ENCODE measurements at regions not wholly inside any gene's neighbourhood (a gene's known extent, or its start where the extent isn't known, plus 50 kb on each side); places are given as distances from the start of the nearest gene placed in this dataset.

DNA sequence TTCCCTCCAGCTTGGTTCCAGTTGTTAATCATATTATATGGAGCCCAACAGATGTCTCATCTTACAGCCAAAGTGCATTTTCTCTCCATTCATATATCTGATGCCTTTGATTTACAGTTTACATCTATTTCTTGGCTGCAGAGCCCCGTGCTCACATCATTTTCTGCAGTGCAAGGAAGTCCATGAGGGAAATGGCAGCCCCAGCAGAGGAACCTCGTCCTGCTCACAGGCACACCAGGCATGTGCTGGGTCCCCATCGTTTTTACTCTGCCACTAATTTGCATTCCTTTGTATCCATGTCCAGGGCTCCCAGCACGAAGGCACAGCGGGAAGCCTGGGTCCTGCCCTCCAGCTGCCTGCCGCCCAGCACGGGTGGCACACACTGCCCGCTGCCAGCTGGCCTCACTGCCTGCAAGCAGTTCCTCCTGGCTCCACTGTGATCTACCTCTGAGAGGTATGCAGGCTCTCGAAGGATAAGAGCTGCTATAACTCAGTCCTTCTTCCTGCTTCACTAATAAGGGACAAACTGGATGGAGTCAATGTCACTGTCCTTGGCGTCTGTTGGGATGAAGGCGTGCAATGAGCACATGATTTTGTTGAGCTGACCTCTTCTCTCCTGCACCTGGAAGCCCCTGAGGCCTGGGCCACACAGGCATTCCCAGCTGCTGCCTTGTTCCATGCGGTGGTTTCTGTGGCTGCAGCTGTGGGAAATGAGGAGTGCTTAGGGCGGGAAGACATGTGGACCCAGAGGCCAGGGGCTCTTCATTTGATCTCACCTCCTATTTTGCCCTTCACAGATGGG, 583.6 kb upstream of the MGMT start:
- no peak for DNase-seq (ENCODE audit: low read depth in 1 of 2, low spot score in 1 of 2)

GRCh38 chr10:128884033-128884425, 583.0 kb upstream of the MGMT start:
- no peak for DNase-seq (ENCODE audit: low read depth in 1 of 2, low spot score in 1 of 2)

DNA sequence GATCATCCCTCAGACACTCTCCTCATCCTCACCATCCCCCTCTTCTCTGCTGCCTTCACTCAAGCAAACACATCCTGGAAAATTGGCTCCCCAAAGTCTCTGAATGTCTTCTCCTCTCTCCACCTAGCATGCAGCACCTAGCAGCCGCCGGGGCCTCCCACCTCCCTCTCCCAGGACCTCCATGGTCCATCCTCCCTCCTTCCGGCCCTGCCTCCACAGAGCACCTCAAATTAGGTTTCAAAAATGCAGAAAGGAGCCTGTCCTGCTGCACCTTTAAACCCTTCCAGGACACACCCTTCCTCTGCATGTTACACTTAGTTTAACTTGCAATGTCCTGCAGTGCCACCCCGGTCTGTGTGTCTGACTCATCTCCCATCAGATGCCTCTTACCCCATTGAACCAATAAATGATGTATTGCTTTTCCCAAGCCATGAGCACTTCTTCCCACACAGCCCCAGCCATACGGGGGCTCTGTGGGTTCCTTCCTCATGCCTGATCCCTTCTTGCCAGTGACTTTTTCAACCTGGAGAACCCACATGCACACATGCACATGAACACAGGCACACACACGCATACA, 582.5 kb upstream of the MGMT start:
- DNase-seq (ENCODE audit: low read depth in 1 of 2, low spot score in 1 of 2): no peak

DNA sequence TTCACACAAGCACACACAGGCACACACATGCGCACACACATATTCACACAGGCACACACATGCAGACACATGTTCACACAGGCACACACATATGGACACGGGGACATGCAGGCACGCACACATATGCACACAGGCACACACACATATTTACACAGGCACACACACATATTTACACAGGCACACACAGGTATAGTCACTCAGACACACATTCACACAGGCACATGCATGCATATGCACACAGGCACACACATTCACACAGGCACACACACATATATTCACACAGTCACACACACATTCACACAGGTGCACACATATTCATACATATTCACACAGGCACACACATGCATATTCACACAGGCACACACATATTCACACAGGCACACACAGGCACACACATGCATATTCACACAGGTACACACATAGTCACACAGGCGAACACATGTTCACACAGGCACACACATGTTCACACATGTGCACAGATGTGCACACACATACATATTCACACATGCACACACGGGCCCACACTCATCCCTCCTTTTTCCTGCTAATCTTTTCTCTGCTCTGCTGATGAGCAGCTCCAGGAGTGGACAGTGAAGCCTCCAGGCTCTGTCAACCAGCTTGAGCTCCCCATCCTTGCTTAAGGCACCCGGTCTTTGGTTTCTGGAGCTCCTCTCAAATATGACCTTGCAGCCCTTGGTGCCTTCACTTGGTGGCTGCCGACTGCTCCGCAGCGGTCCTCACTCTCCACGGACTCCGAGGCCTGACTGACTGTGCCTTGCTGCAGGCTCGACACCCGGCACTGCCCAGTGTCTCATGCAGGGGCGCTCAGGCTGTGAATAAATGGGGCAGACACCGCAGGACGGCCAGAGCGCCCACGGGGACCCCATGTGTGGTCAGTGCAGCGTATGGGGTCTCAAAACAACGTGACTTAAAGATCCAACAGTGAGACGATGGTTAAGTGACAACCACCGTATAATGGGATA, 581.2 kb upstream of the MGMT start:
- no peak for DNase-seq (ENCODE audit: low read depth in 1 of 2, low spot score in 1 of 2)

DNA sequence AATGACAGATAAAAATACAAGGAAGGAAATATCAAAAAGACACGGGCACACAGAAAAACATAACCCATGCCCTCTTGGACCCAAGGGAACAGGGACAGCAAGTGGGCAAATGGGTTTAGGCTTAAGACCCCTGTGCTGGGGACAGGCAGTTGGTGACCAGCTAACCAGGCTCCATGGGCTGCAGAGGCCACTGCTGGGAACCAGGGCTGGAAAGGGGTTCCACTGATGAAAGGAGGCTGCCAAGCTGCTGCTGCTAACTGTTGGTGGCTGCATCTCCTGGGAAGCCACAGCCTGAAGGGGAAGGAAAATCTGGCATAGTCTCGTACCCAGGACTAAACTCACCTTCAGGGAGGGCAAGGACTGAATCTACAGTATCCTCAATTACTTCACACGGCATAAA, 579.2 kb upstream of the MGMT start:
- DNase-seq (ENCODE audit: low read depth in 1 of 2, low spot score in 1 of 2): no peak

DNA sequence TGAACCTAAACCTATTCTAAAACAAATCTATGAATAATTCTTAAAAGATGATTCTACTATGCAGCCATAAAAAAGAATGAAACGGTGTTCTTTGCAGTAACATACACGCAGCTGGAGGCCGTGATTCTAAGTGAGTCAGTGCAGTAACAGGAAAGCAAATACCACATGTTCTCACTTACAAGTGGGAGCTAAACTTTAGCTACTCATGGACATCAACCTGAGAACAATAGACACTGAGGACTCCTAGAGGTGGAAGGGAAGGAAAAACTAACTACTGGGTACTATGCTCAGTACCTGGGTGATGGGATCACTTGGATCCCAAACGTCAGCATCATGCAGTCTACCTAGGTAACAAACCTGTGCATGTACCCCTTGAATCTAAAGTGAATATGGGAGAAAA, 575.0 kb upstream of the MGMT start:
- no peak for DNase-seq (ENCODE audit: low read depth in 1 of 2, low spot score in 1 of 2)

- DNase-seq (ENCODE audit: low read depth in 1 of 2, low spot score in 1 of 2): no peak
Measured at GRCh38 chr10:128894641-128895040, 572.4 kb upstream of the MGMT start.

- DNase-seq (ENCODE audit: low read depth in 1 of 2, low spot score in 1 of 2): no peak
Measured at GRCh38 chr10:128895473-128895872, 571.6 kb upstream of the MGMT start.

DNA sequence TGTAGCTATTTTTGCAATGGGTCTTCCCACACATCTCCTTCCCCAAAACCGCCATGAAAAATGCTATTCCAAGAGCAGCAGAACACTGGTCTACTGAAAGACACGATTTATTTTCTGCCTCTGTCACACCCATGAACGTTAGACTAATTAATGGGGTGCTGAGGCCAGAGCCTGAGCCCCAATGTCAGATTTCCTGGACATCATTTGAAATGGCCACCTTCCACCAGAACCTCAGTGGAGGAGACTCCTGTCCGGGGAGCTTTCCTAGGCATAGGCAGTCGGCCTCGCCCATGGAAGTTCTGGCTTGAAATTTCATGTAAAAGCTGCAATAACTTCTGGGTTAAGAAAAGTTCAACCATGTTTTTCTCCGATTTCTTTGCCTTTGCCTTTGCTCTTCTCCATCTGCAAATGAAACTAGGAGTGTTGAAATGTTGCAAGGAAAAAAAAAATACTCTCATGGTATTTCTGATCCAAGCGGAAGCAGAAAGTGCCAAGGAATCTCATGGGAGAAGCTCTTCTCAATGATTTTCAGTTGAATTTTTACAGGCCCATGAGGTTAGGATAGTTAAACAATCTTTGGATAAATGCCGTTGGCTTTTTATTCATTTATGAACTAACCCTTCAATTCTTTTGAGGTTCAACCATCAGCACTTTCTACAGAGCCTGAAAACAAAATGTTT, 570.8 kb upstream of the MGMT start:
- DNase-seq (ENCODE audit: low read depth in 1 of 2, low spot score in 1 of 2): no peak

DNA sequence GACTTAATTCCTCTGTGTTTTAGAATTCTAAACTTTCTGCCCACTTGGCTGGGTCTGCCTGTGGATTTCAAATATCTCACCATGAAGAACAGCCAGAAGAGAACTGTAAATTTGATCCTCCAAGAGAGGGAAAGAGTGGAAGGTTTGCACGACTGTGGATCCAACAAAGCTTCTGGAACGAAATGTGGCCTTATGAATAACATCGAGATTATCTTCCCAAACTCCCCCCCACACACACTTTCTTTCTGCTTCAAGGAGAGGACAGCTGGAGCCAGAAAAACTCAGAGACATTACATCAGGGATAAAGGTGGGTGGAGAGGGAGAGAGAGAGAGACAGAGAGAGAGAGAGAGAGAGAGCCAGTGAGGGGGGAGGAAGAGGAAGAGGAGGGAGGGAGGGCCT, 570.1 kb upstream of the MGMT start:
- no peak for DNase-seq (ENCODE audit: low read depth in 1 of 2, low spot score in 1 of 2)

DNA sequence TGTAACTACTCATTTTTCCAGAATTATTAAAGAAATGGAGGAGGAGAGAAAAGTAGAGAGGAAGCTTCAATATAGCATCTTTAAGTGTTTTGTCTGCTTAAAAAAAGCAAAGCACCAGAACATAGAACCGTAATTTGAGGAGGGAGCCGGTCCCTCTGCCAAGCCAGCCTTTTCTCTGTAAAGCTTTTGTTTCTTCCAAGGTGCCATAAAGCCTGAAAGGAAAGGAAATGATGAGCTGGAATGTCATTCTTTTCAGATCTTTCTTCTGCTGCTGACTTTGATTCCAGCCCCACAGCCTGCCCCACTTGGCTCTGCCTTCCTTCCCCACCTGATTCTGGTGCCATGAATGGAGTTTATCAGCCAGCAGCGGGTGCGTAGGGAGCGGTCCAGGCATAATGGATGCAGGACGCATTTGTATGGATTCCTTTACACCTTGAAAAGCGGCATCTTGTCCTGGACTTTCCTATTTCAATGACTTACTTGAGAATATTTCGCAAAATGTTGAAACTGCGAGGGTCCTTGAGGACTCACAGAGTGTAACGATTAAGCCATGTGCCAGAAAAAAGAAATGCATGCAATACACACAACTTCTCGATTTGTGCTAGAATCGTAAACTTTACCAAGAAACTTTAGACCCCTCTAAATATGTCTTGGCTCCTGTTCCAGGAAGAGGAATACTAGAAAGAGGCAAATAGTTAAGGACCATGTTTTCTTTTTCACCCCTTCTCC, 569.5 kb upstream of the MGMT start:
- no peak for DNase-seq (ENCODE audit: low read depth in 1 of 2, low spot score in 1 of 2)

DNA sequence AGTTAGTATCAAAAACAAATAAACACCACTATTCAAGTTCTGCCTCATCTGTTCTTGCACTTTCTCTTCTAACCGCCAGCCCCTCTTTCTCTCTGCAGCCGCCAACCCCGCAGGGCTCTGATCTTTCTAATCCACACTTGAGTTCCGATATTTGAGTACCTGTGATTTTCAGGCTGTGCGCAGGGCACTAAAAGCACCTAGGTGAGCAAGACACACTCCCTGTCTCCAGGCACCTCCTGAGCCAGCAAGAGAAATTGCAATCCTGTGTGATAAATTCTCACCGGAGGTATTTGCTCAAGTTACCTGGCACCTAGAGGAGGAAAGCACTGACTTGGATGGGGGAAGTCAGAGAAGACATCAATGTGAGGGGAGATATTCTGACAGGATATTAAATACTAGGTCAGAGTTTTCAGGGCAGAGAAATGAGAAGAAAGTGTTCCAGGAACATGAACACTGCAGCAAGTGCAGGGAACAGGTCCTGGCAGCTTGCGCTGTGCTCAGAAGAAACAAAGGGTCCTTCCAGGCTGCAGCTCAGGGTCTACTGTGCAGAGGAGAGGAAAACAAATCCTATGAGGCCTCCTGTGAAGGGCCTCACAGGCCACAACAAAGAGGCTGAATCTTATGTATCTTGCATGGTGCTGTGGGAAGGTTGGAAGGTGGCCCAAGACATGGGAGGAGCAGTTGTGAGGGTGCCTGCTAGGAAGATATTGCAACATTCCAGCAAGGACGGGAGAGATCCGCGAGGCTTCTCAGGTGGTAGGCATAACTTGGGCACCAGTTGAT, 568.7 kb upstream of the MGMT start:
- no peak for DNase-seq (ENCODE audit: low read depth in 1 of 2, low spot score in 1 of 2)

DNA sequence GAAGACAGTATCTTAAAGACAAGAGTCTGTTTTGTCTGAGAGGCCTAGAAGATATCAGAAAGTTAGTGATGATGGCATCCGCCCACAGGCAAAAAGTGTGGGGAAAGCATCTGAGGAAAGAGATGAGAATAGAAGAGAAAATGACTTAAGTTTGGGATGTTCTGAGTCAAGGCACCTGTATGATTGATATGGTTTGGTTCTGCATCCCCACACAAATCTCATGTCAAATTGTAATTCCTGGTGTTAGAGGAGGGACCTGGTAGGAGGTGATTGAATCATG, 568.2 kb upstream of the MGMT start:
- no peak for DNase-seq (ENCODE audit: low read depth in 1 of 2, low spot score in 1 of 2)

DNA sequence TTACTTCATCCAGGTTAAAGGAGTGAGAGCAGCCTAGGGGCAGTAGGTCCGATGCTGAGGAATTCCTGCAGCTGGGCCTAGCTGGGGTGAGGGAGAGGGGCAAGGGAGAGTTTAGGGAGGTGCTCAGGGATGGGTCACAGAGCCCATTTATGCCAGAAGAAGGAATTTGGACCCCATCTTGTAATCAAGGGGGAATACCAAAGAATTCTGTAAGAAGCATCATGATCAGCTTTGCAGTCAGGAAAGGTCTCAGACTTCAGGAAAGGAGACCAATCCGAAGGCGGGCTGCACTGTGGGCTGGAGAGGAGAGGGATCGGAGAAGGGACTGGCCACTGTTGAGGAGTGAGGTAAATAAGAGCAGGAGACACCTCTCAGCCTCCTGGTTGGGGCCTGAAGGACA, 566.6 kb upstream of the MGMT start:
- DNase-seq (ENCODE audit: low read depth in 1 of 2, low spot score in 1 of 2): no peak

DNA sequence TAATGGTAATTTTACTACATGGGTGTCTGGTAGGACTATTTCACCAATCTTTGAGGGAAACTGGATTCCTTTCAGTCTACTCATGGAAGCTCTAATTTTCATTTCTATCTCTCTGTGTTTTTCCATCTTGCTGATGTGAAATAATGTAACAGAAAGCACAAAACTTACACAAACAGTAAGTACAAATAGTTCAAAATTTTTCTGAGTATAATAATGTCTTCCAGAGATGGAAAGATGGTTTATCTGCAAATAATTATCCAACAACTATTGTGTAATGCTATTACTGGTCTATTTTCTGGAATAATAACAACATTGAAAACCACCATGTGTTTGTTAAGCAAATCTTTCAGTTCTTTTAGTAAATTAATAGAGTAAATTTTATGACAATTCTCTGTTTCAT, 565.8 kb upstream of the MGMT start:
- DNase-seq (ENCODE audit: low read depth in 1 of 2, low spot score in 1 of 2): no peak

- no peak for DNase-seq (ENCODE audit: low read depth in 1 of 2, low spot score in 1 of 2)
Measured at GRCh38 chr10:128902031-128902710, 564.9 kb upstream of the MGMT start.

DNA sequence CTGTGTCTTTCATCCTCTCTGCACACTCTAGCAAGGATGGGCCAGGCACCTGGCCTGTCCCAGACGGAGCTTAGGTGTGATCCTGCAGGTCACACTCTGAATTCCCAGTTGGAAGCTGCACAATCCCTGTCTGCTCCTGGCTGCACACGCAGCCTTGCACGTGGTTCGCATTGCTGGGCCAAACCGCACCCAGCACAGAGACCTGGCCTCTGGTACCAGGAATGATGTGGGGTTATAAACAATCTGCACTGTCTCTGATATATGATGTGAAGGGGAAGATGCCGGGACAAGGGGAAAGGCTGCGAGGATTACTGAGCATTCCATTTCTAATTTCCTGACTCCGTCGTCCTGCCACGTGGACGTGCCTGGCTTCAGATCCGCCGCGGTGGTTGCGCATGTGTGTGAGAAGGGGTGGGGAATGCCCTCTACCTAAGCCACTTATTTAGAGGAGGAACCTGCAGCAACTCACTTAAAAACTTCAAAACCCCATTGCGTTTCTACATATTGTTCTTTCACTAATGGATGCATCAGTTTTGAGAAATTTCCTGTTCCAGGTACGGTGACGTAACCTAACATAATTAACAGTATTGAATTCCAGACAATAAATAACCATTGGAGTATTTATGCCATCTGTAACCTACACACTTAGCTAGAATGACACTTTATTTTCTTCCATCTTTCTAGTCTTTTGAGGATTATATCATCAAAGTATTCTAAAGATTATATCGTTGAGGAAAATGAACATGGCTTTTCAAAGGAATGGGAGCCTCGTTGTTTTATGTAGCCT, 559.7 kb upstream of the MGMT start:
- DNase-seq (ENCODE audit: low read depth in 1 of 2, low spot score in 1 of 2): no peak

- DNase-seq (ENCODE audit: low read depth in 1 of 2, low spot score in 1 of 2): no peak
Measured at GRCh38 chr10:128908099-128908498, 558.9 kb upstream of the MGMT start.

DNA sequence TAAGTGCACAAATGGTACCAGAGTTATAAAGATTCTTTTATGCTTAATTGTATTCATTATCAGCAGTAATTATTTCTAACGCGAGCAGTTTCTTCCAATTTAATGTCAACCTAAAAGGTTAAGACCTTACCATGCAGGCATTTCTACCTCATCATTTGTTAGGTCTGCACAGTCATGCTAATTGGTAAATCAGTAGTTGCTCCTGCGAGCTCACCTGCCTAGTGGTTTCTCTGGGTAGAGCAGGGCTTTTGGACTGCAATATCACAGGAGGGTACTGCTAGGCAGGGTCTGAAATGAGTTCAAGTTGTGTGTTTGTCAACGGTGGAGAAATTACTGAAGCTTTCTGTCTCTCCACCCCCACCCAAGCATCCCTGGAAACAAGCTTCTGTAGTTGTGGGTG, 558.5 kb upstream of the MGMT start:
- DNase-seq (ENCODE audit: low read depth in 1 of 2, low spot score in 1 of 2): no peak
